Neural cell (in vitro differentiated cells): ENCODE measurements at regions not wholly inside any gene's neighbourhood (a gene's known extent, or its start where the extent isn't known, plus 50 kb on each side); places are given as distances from the start of the nearest gene placed in this dataset.

Source experiments
- H2AFZ ChIP-seq: fragments of 200-600, 300-800 bp; sonication (generic), shearing (Covaris generic); 2 replicates; pipeline ENCODE4 v1.6.0; 2014; ENCODE audit warnings: low read depth, mild to moderate bottlenecking, antibody characterized with exemption, low read length, moderate library complexity
- H3F3A ChIP-seq: fragments of 200-600 bp; shearing (Covaris generic); 2 replicates; pipeline ENCODE4 v1.6.1; 2016; ENCODE audit warnings: mild to moderate bottlenecking, moderate library complexity, mixed read lengths, antibody characterized with exemption, low read length; ENCODE audit not compliant: insufficient read depth, poor library complexity, severe bottlenecking
- H3K27ac ChIP-seq: fragments of 200-600, 300-800 bp; sonication (generic), shearing (Covaris generic); 2 replicates; pipeline ENCODE4 v1.5.1; 2014; ENCODE audit warnings: mild to moderate bottlenecking, low read length, moderate library complexity
- H3K27me3 ChIP-seq: fragments of 300-800, 200-600 bp; sonication (generic), shearing (Covaris generic); 2 replicates; pipeline ENCODE4 v1.6.0; 2014; ENCODE audit warnings: mild to moderate bottlenecking, low read depth, low read length, moderate library complexity; ENCODE audit not compliant: insufficient read depth
- H3K36me3 ChIP-seq: fragments of 300-800, 200-600 bp; sonication (generic), shearing (Covaris generic); 2 replicates; pipeline ENCODE4 v1.5.1; 2014; ENCODE audit warnings: mild to moderate bottlenecking, antibody characterized with exemption, low read length, moderate library complexity; ENCODE audit not compliant: insufficient read depth
- H3K4me2 ChIP-seq: fragments of 300-800, 200-600 bp; sonication (generic), shearing (Covaris generic); 2 replicates; pipeline ENCODE4 v1.6.0; 2014; ENCODE audit warnings: mild to moderate bottlenecking, low read length
- H3K4me3 ChIP-seq: fragments of 300-800, 200-600 bp; sonication (generic), shearing (Covaris generic); 2 replicates; pipeline ENCODE4 v1.5.1; 2014; ENCODE audit warnings: mild to moderate bottlenecking, low read length, moderate library complexity
- H3K79me2 ChIP-seq: fragments of 200-600 bp; shearing (Covaris generic); replicated peaks from 2 replicates; pipeline ENCODE4 v1.6.0; 2014; ENCODE audit warnings: mild to moderate bottlenecking, low read length, moderate library complexity; ENCODE audit not compliant: insufficient read depth
- H3K9ac ChIP-seq: fragments of 300-800, 200-600 bp; sonication (generic), shearing (Covaris generic); 2 replicates; pipeline ENCODE4 v1.6.1; 2016; ENCODE audit warnings: mild to moderate bottlenecking, low read length, mixed read lengths
- H3K9me2 ChIP-seq: fragments of 200-600 bp; shearing (Covaris generic); 2 replicates; pipeline ENCODE4 v1.6.1; 2016; ENCODE audit warnings: mild to moderate bottlenecking, low read length, mixed read lengths; ENCODE audit not compliant: insufficient read depth
- H3K9me3 ChIP-seq: fragments of 200-600, 300-800 bp; sonication (generic), shearing (Covaris generic); 2 replicates; pipeline ENCODE4 v1.6.1; 2016; ENCODE audit warnings: mild to moderate bottlenecking, mixed run types, low read length, moderate library complexity, mixed read lengths
- H4K20me1 ChIP-seq: fragments of 200-600 bp; shearing (Covaris generic); 2 replicates; pipeline ENCODE4 v1.6.1; 2016; ENCODE audit warnings: mild to moderate bottlenecking, mixed run types; ENCODE audit not compliant: insufficient read depth
- CTCF ChIP-seq: fragments of 450-650 bp; IDR thresholded peaks from 2 replicates; pipeline ENCODE4 v1.5.1; 2014; ENCODE audit warnings: antibody characterized with exemption, mild to moderate bottlenecking, moderate library complexity; ENCODE audit not compliant: poor library complexity, severe bottlenecking
- EP300 ChIP-seq: fragments of 450-650 bp; conservative IDR thresholded peaks from 2 replicates; pipeline ENCODE4 v1.6.1; 2014; ENCODE audit warnings: antibody characterized with exemption, mild to moderate bottlenecking, moderate library complexity; ENCODE audit not compliant: poor library complexity, severe bottlenecking
- EZH2 ChIP-seq: fragments of 200-600, 300-800 bp; shearing (Covaris generic), sonication (generic); IDR thresholded peaks from 2 replicates; pipeline ENCODE4 v1.6.1; 2014; ENCODE audit warnings: antibody characterized with exemption, low read length, borderline replicate concordance, mild to moderate bottlenecking; ENCODE audit not compliant: insufficient read depth, poor library complexity, severe bottlenecking
- MXI1 ChIP-seq: fragments of 450-650 bp; conservative IDR thresholded peaks from 2 replicates; pipeline ENCODE4 v1.6.1; 2014; ENCODE audit warnings: antibody characterized with exemption, mild to moderate bottlenecking; ENCODE audit not compliant: poor library complexity, severe bottlenecking
- POLR2AphosphoS5 ChIP-seq: IDR thresholded peaks from 2 replicates; pipeline ENCODE4 v1.6.1; 2012
- RAD21 ChIP-seq: fragments of 450-650 bp; conservative IDR thresholded peaks from 2 replicates; pipeline ENCODE4 v1.6.1; 2014; ENCODE audit warnings: antibody characterized with exemption, mild to moderate bottlenecking, moderate library complexity
- REST ChIP-seq: IDR thresholded peaks from 2 replicates; pipeline ENCODE4 v1.6.1; 2012; ENCODE audit warnings: borderline replicate concordance
- SMC3 ChIP-seq: fragments of 450-650 bp; conservative IDR thresholded peaks from 2 replicates; pipeline ENCODE4 v1.6.1; 2014; ENCODE audit warnings: antibody characterized with exemption, mild to moderate bottlenecking, moderate library complexity; ENCODE audit not compliant: poor library complexity
- TAF1 ChIP-seq: IDR thresholded peaks from 2 replicates; pipeline ENCODE4 v1.6.1; 2012; ENCODE audit warnings: low read depth

DNA sequence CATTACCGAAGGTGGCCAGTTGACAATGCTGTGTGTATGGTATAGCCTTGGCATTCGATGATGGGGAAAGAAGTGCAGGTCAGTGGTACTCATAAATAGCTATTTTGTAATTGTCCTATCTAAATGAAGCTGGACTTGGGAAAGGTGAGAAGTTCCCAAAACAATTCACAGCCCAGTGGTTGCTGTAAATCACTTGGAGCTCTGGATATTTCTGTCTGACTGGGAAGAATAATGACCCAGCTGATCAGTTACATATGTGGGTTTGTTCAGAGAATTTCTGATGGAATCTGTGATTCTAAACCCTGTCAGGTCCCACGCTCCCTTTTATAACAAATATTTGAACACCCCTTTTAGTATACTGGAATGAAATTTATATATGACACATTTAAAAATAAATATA is 133.9 kb upstream of the PFN2 start:
- no peak overlapping the region for H2AFZ ChIP-seq
- no peaks in the 10 kb centered on the region for H3K9me2 ChIP-seq
- H3K4me3 ChIP-seq = no peak overlapping the region
- H3K9me3 ChIP-seq = no peaks in the 10 kb centered on the region
- H3F3A ChIP-seq = no peaks in the 10 kb centered on the region
- H3K4me2 ChIP-seq = no peak overlapping the region
- no peak overlapping the region for H3K27ac ChIP-seq
- H3K9ac ChIP-seq = no peak overlapping the region
- H3K79me2 ChIP-seq = no peaks in the 10 kb centered on the region
- H3K27me3 ChIP-seq = no peaks in the 10 kb centered on the region
- no peaks in the 10 kb centered on the region for H4K20me1 ChIP-seq
- TF ChIP-seq EP300 = no peak
- TF ChIP-seq CTCF = no peak
- H3K36me3 ChIP-seq = no peaks in the 10 kb centered on the region

DNA sequence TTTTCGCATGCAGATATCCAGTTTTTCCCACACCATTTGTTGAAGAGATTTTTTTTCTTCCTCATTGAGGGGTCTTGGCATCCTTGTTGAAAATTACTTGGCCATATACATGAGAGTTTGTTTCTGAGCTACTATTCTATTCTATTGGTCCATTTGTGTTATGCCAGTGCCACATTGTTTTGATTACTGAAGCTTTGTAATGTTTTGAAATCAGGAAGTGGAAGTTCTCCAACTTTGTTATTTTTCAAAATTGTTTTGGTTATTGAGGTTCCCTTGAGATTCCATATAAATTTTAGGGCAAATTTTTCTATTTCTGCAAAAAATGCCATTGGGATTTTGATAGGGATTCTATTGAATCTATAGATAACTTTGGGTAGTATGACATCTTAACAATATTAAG is 130.3 kb upstream of the PFN2 start:
- TF ChIP-seq RAD21 (no peak), EP300 (no peak), TAF1 (no peak), POLR2AphosphoS5 (no peak), REST (no peak), SMC3 (no peak), CTCF (no peak), EZH2 (no peak), MXI1 (no peak)
- Histone ChIP-seq H3K9ac (no peak overlapping the region), H2AFZ (no peak overlapping the region), H3K4me3 (no peak overlapping the region), H3K4me2 (no peak overlapping the region), H3F3A (no peaks in the 10 kb centered on the region), H3K9me2 (no peaks in the 10 kb centered on the region), H3K79me2 (no peaks in the 10 kb centered on the region), H4K20me1 (no peaks in the 10 kb centered on the region), H3K36me3 (no peaks in the 10 kb centered on the region), H3K9me3 (no peaks in the 10 kb centered on the region), H3K27me3 (no peaks in the 10 kb centered on the region), H3K27ac (no peak overlapping the region)
